ENCODE measurements at regions not wholly inside any gene's neighbourhood (a gene's known extent, or its start where the extent isn't known, plus 50 kb on each side); places are given as distances from the start of the nearest gene placed in this dataset.

DNA sequence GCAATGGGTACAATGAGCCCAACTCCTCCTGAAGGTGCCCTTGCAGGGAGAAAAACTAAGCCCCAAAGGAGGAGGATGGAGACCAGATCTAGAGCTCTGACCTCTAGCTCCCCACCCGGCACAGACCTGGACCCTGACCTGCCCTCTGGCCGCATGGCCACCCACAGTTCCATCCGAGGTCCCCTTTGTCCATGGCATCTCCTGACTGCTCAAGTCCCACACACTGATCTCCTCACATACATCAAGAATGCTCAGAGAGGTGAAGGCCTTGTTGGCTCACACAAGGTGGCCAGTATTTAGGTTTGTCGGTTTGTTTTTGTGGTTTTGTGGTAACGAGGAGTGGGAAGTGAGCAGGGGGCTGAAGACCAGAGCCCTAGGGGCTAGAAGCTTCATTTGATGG lies 423.5 kb upstream of the B3GAT1 start (continued):
- TF ChIP-seq YY1 (IDR thresholded peaks at IDR 0.05; ENCODE audit: extremely low read depth, insufficient replicate concordance, low read depth, low read length) = no peak
- no peak for TF ChIP-seq RAD21 (IDR thresholded peaks at IDR 0.05; ENCODE audit: low read depth)
- TF ChIP-seq ZFX (IDR thresholded peaks at IDR 0.05) = no peak
- no peak for TF ChIP-seq SIN3A (IDR thresholded peaks at IDR 0.05; ENCODE audit: low read depth)

DNA sequence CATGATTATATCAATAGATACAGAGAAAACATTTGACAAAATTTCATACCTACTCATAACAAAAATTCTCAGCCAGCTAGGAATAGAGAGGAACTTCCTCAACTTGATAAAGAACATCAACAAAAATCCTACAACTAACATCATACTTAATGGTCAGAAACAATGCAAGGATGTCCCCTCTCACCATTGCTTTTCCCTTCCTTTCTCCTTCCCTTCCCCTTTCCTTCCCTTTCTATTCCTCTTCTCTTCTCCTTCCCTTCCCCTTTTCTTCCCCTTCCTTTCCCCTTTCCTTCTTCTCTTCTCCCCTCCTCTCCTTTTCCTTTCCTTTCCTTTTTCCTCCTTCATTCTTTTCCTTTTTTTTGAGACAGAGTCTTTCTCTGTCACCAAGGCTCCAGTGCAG lies 418.3 kb upstream of the B3GAT1 start:
- no peaks in the 10 kb centered on the region for H3K4me1 ChIP-seq (ENCODE audit: control insufficient read depth in 1 of 2, insufficient read depth in 2 of 2, low read length in 2 of 2)
- intact Hi-C loops (cut with micrococcal nuclease) = no loop called here
- H2AFZ ChIP-seq (ENCODE audit: low read depth, low read length, poor library complexity, severe bottlenecking) = no peak overlapping the region
- ATAC-seq (no peak), DNase-seq (ENCODE audit: low read depth, low spot score) (no peak)
- no peak overlapping the region for H3K27ac ChIP-seq (ENCODE audit: low read depth, low read length)
- H3K4me2 ChIP-seq (ENCODE audit: low read length) = no peak overlapping the region
- CTCF ChIA-PET = no interaction called here
- no peaks in the 10 kb centered on the region for H3K79me2 ChIP-seq (ENCODE audit: insufficient read depth, low read length)
- no peaks in the 10 kb centered on the region for H4K20me1 ChIP-seq (ENCODE audit: insufficient read depth)
- no TSS peak for BruUV-seq (replicated peaks)
- no peaks in the 10 kb centered on the region for H3K9me2 ChIP-seq (ENCODE audit: insufficient read depth)
- no peak for TF ChIP-seq ZNF274 (IDR thresholded peaks at IDR 0.05; ENCODE audit: low read depth, low read length)
- TF ChIP-seq CBX3 (IDR thresholded peaks at IDR 0.05; ENCODE audit: low read depth) = no peak
- TF ChIP-seq, protein P1, sequence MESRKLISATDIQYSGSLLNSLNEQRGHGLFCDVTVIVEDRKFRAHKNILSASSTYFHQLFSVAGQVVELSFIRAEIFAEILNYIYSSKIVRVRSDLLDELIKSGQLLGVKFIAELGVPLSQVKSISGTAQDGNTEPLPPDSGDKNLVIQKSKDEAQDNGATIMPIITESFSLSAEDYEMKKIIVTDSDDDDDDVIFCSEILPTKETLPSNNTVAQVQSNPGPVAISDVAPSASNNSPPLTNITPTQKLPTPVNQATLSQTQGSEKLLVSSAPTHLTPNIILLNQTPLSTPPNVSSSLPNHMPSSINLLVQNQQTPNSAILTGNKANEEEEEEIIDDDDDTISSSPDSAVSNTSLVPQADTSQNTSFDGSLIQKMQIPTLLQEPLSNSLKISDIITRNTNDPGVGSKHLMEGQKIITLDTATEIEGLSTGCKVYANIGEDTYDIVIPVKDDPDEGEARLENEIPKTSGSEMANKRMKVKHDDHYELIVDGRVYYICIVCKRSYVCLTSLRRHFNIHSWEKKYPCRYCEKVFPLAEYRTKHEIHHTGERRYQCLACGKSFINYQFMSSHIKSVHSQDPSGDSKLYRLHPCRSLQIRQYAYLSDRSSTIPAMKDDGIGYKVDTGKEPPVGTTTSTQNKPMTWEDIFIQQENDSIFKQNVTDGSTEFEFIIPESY (IDR thresholded peaks at IDR 0.05; ENCODE audit: extremely low read depth, insufficient replicate concordance, low read length) = no peak
- TF ChIP-seq SIN3A (IDR thresholded peaks at IDR 0.05; ENCODE audit: low read depth) = no peak
- TF ChIP-seq EGR1 (IDR thresholded peaks at IDR 0.05; ENCODE audit: low read depth) = no peak
- no peak for TF ChIP-seq FOSL1 (IDR thresholded peaks at IDR 0.05; ENCODE audit: low read depth)
- no peak for TF ChIP-seq EZH2phosphoT487 (IDR thresholded peaks at IDR 0.05; ENCODE audit: borderline replicate concordance)
- TF ChIP-seq EZH2 (IDR thresholded peaks at IDR 0.05) = no peak
- no peak for TF ChIP-seq SP1 (IDR thresholded peaks at IDR 0.05; ENCODE audit: low read depth)
- no peak for TF ChIP-seq TCF7L2 (IDR thresholded peaks at IDR 0.05; ENCODE audit: borderline replicate concordance, extremely low read depth, insufficient read depth, insufficient read length)
- TF ChIP-seq SRF (IDR thresholded peaks at IDR 0.05; ENCODE audit: low read depth) = no peak
- POLR2A ChIA-PET = no interaction called here
- no peak overlapping the region for H3K4me3 ChIP-seq (replicated peaks in 1 of 2; ENCODE audit: low read depth in 1 of 2, low read length in 2 of 2)
- H3K9me3 ChIP-seq (ENCODE audit: control insufficient read depth in 1 of 2, insufficient read depth in 1 of 2, low read depth in 1 of 2, low read length in 2 of 2) = no peaks in the 10 kb centered on the region
- H3K9ac ChIP-seq (ENCODE audit: low read length) = no peak overlapping the region
- no peaks in the 10 kb centered on the region for H3K36me3 ChIP-seq (ENCODE audit: control insufficient read depth in 1 of 2, insufficient read depth in 2 of 2, low read length in 2 of 2)
- H3K27me3 ChIP-seq (ENCODE audit: insufficient read depth, low read length) = 0 out of 2 replicates have a peak, but pooled peaks cover 10% of the 10 kb centered on the region
- RAD21 ChIA-PET (ENCODE audit: low non-redundant PET in 1 of 2, low total read pairs in 2 of 2, uncharacterized antibody in 2 of 2, unreplicated experiment in 2 of 2) = interaction anchor here in 1 of 2 experiments (0.5 kb wide), 1 partner anchor 38 kb away, joined by 5 read pairs; no protein-coding TSS in a partner anchor

Measured in HCT116 (cell line).